ENCODE measurements at regions not wholly inside any gene's neighbourhood (a gene's known extent, or its start where the extent isn't known, plus 50 kb on each side); places are given as distances from the start of the nearest gene placed in this dataset.

DNA sequence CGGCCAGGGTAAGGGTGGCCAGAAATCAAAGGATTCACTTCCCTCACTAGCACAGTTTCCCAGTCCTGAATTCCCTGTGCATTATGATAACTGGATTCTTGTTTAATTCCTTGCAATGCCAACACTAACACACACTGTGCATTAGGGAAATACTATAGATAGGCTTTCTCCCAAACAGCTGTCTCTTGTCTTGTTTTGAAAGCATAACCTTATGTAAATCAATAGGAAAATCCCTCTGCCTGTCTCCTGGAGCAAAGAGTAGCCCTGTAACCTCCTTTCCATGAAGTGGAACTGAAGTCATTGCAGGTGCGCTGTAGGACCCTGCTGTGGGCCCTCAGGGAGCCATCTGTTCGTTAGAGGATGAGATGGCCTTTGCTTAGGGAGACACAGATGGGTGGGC is 82.8 kb upstream of the FAM171A1 start:
- H3K4me3 ChIP-seq (ENCODE audit: low read depth, low read length) = no peak overlapping the region
- in situ Hi-C loops (cut with HindIII; ENCODE audit: low sequenced_read_pairs) = no loop called here
- DNase-seq (ENCODE audit: low read depth, low spot score) = no peak
- TF ChIP-seq CTCF (IDR thresholded peaks at IDR 0.05; ENCODE audit: low read depth, low read length) = no peak

GRCh38 chr10:15453457-15453856 is 82.4 kb upstream of the FAM171A1 start:
- no peak for TF ChIP-seq CTCF (IDR thresholded peaks at IDR 0.05; ENCODE audit: low read depth, low read length)
- no peak for DNase-seq (ENCODE audit: low read depth, low spot score)
- H3K4me3 ChIP-seq (ENCODE audit: low read depth, low read length) = no peak overlapping the region
- in situ Hi-C loops (cut with HindIII; ENCODE audit: low sequenced_read_pairs) = no loop called here

DNA sequence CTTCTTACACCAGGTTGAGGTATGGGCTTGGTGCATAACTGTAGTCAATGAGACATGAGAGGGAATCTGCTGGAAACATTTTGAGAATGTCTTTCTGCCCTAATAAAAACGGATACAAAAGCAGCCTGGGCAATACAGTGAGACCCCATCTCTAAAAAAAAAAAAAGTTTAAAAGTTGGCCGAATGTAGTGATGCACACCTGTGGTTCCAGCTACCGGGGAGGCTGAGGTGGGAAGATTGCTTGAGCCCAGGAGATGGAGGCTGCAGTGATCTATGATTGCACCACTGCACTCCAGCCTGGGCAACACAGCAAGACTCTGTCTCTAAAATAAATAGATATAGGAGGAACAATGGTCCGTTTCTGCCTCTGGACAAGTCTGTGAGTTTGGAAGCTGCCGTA is 81.5 kb upstream of the FAM171A1 start:
- no peak overlapping the region for H3K4me3 ChIP-seq (ENCODE audit: low read depth, low read length)
- no peak for DNase-seq (ENCODE audit: low read depth, low spot score)
- TF ChIP-seq CTCF (IDR thresholded peaks at IDR 0.05; ENCODE audit: low read depth, low read length) = no peak
- in situ Hi-C loops (cut with HindIII; ENCODE audit: low sequenced_read_pairs) = no loop called here

GRCh38 chr10:15451137-15452094 is 80.3 kb upstream of the FAM171A1 start:
- no peak for TF ChIP-seq CTCF (IDR thresholded peaks at IDR 0.05; ENCODE audit: low read depth, low read length)
- no peak overlapping the region for H3K4me3 ChIP-seq (ENCODE audit: low read depth, low read length)
- DNase-seq (ENCODE audit: low read depth, low spot score) = no peak
- in situ Hi-C loops (cut with HindIII; ENCODE audit: low sequenced_read_pairs) = no loop called here

- no peak for DNase-seq (ENCODE audit: low read depth, low spot score)
- no peak overlapping the region for H3K4me3 ChIP-seq (ENCODE audit: low read depth, low read length)
- no peak for TF ChIP-seq CTCF (IDR thresholded peaks at IDR 0.05; ENCODE audit: low read depth, low read length)
- in situ Hi-C loops (cut with HindIII; ENCODE audit: low sequenced_read_pairs) = no loop called here
Measured at GRCh38 chr10:15448598-15448997, 77.5 kb upstream of the FAM171A1 start.

DNA sequence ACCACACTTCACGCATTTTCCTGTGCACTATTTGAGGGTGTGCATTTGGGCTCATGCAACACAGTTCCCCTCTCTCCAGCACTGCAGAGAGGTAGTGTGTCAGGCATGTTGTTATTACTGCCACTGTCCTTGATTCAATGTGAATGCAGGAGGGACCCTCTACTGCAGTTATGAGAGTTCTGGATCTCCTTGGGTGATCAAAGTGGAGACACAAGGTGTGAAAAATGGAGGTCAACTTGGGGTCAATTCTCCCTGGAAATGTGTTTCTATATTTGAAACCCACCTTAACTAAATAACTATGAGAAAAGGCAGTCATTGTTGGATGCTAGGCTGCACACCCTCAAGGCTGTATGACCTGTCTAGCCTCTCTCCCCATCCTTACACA is 73.9 kb upstream of the FAM171A1 start:
- in situ Hi-C loops (cut with HindIII; ENCODE audit: low sequenced_read_pairs) = no loop called here
- H3K4me3 ChIP-seq (ENCODE audit: low read depth, low read length) = no peak overlapping the region
- no peak for TF ChIP-seq CTCF (IDR thresholded peaks at IDR 0.05; ENCODE audit: low read depth, low read length)

More for the DNA sequence above, 73.9 kb upstream of the FAM171A1 start:
- no peak for DNase-seq (ENCODE audit: low read depth, low spot score)
